Neural cell (in vitro differentiated cells): ENCODE measurements at regions not wholly inside any gene's neighbourhood (a gene's known extent, or its start where the extent isn't known, plus 50 kb on each side); places are given as distances from the start of the nearest gene placed in this dataset.

Source experiments
- CTCF ChIP-seq: fragments of 450-650 bp; IDR thresholded peaks from 2 replicates; pipeline ENCODE4 v1.5.1; 2014; ENCODE audit warnings: antibody characterized with exemption, mild to moderate bottlenecking, moderate library complexity; ENCODE audit not compliant: poor library complexity, severe bottlenecking
- EP300 ChIP-seq: fragments of 450-650 bp; conservative IDR thresholded peaks from 2 replicates; pipeline ENCODE4 v1.6.1; 2014; ENCODE audit warnings: antibody characterized with exemption, mild to moderate bottlenecking, moderate library complexity; ENCODE audit not compliant: poor library complexity, severe bottlenecking
- EZH2 ChIP-seq: fragments of 200-600, 300-800 bp; shearing (Covaris generic), sonication (generic); IDR thresholded peaks from 2 replicates; pipeline ENCODE4 v1.6.1; 2014; ENCODE audit warnings: antibody characterized with exemption, low read length, borderline replicate concordance, mild to moderate bottlenecking; ENCODE audit not compliant: insufficient read depth, poor library complexity, severe bottlenecking
- POLR2AphosphoS5 ChIP-seq: IDR thresholded peaks from 2 replicates; pipeline ENCODE4 v1.6.1; 2012
- SMC3 ChIP-seq: fragments of 450-650 bp; conservative IDR thresholded peaks from 2 replicates; pipeline ENCODE4 v1.6.1; 2014; ENCODE audit warnings: antibody characterized with exemption, mild to moderate bottlenecking, moderate library complexity; ENCODE audit not compliant: poor library complexity

- TF ChIP-seq CTCF, result no peak
- no peak for TF ChIP-seq SMC3
- TF ChIP-seq POLR2AphosphoS5, result no peak
- TF ChIP-seq EZH2, result no peak
- no peak for TF ChIP-seq EP300
These were observed 223.0 kb downstream of the TACR3 start for GRCh38 chr4:103496800-103497199.
